ENCODE measurements at regions not wholly inside any gene's neighbourhood (a gene's known extent, or its start where the extent isn't known, plus 50 kb on each side); places are given as distances from the start of the nearest gene placed in this dataset.
"Not testable (repeated sequence)": the region's sequence is repeated elsewhere in the genome, so short reads cannot be mapped to it uniquely, and the experiment has no call there.

- intact Hi-C loops (cut with micrococcal nuclease) = loop anchor here (10.0 kb wide), 2 partner anchors 418 to 622 kb away; no protein-coding TSS in a partner anchor
These were observed 51.7 kb upstream of the PAXBP1 start for GRCh38 chr21:32823296-32823695.

- intact Hi-C loops (cut with micrococcal nuclease) = loop anchor here (5.0 to 10.0 kb wide), 3 partner anchors 98 to 620 kb away; partner anchors contain the start of gene SYNJ1
These were observed 53.4 kb upstream of the PAXBP1 start for GRCh38 chr21:32824950-32825349.

GRCh38 chr21:32826329-32827167 is 55.0 kb upstream of the PAXBP1 start:
- intact Hi-C loops (cut with micrococcal nuclease) = loop anchor here (1.0 to 10.0 kb wide), 4 partner anchors 99 to 618 kb away; partner anchors contain the start of gene SYNJ1

DNA sequence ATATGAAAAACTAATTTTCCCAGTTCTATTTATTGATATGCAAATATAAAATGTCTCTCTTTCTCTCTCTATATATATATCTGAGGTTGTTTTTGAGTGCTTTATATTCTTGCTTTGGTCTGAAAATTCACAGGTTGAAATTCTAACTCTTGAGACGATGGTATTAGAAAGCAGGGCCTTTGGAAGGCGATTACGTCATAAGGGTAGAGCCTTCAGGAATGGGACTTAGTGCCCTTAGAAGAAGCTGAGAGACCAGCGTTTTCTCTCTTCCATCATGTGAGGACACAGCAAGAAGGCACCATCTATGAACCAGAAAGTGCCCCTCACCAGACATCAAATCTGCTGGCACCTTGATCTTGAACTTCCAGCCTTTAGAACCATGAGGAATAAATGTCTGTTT is 57.4 kb upstream of the PAXBP1 start:
- intact Hi-C loops (cut with micrococcal nuclease) = loop anchor here (5.0 to 10.0 kb wide), 3 partner anchors 102 to 616 kb away; partner anchors contain the start of gene SYNJ1

- intact Hi-C loops (cut with micrococcal nuclease) = loop anchor here (5.0 to 10.0 kb wide), 3 partner anchors 102 to 615 kb away; partner anchors contain the start of gene SYNJ1
These were observed 57.9 kb upstream of the PAXBP1 start for GRCh38 chr21:32829504-32829903.

DNA sequence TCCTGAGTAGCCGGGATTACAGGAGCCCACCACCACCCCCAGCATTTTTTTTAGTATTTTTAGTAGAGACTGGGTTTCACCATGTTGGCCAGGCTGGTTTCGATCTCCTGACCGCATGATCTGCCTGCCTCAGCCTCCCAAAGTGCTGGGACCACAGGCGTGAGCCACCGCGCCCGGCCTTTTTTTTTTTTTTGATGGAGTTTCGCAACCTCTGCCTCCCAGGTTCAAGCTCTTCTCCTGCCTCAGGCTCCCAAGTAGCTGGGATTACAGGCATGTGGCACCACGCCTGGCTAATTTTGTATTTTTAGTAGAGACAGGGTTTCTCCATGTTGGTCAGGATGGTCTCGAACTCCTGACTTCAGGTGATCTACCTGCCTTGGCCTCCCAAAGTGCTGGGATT is 60.2 kb upstream of the PAXBP1 start:
- intact Hi-C loops (cut with micrococcal nuclease) = loop anchor here (1.0 to 5.0 kb wide), 2 partner anchors 296 to 366 kb away; no protein-coding TSS in a partner anchor

DNA sequence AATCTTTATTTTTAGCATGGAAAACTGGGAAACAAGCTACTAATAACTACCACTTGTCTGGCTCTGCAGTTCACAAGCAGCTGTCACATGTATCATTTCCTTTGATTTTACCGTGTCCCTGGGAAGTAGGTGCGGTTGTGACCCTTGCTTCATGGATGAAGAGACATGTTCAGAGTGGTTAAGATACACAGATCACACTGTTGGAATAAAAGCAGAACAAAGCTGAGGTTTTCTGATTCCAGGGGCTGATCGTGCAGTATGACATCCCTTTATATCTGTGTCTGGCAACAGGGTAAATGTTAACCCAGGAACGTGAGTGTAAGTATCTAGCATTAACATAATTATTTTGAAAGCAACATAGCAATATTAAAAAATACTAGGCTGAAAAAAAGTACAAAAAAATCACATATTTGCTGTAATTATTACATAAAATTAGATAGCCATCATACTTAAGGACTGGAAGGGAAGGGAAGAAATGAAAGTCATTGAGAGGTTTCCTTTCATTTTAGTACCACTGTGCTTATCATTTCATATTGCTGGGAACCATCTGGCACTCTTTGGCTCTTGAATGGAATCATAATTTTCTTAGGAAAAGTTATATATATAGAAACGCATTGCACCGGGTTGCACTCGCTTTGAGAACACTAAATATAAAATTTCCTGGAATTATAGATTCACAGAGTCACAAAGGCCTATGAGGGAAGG is 62.8 kb upstream of the PAXBP1 start:
- intact Hi-C loops (cut with micrococcal nuclease) = loop anchor here (5.0 kb wide), 1 partner anchor 293 kb away; no protein-coding TSS in a partner anchor

DNA sequence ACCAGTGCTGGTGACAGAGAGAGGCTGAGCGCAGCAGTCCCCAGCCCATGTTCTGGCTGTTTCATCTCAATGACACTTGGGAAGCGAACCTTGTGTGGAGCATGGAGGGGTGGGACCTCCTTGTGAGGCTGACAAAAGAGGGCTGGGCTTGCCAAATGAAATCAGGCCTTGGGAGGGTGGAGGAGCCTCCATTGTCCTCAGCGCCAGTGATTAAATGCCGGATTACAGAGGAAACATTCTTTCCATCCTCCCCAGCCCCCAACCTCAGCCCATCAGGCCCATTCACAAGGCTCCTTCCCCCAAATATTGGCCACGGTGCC is 63.3 kb upstream of the PAXBP1 start:
- intact Hi-C loops (cut with micrococcal nuclease) = loop anchor here (5.0 kb wide), 1 partner anchor 292 kb away; no protein-coding TSS in a partner anchor

DNA sequence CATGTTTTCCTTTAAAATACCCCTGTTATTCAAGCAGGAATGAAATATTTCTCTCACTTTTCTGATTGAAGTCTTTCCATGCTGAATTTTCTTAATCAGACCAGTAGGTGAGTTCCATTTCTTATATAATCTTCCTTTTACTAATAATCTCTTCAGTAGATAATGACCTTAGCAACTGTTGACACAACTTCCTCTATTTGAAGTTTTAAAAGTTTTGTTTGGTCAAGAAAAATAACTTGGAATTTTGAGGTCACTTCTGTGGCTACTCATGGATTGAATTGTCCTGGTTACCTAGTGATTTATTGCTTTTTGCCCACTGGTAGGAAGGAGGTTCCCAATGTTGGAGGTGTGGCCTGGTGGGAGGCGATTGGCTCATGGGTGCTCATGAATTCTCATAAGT is 70.6 kb upstream of the PAXBP1 start:
- intact Hi-C loops (cut with micrococcal nuclease) = no loop called here

- intact Hi-C loops (cut with micrococcal nuclease) = no loop called here
These were observed 72.0 kb upstream of the PAXBP1 start for GRCh38 chr21:32843561-32843960.

DNA sequence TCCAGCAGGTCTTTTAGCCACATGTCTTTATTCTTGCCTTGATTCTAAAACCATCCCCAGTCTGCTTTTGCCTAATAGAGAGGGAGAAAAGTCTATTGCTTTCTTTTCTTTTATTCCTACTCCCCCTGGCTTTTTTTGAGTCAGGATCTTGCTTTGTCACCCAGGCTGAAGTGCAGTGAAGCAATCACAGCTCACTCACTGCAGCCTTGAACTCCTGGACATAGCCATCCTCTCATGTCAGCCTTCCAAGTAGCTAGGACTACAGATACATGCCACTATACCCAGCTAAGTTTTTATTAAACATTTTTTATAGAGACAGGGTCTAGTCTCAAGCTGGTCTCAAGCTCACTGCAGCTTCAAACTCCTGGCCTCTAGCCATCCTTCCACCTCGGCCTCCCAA is 72.5 kb upstream of the PAXBP1 start:
- intact Hi-C loops (cut with micrococcal nuclease) = no loop called here

DNA sequence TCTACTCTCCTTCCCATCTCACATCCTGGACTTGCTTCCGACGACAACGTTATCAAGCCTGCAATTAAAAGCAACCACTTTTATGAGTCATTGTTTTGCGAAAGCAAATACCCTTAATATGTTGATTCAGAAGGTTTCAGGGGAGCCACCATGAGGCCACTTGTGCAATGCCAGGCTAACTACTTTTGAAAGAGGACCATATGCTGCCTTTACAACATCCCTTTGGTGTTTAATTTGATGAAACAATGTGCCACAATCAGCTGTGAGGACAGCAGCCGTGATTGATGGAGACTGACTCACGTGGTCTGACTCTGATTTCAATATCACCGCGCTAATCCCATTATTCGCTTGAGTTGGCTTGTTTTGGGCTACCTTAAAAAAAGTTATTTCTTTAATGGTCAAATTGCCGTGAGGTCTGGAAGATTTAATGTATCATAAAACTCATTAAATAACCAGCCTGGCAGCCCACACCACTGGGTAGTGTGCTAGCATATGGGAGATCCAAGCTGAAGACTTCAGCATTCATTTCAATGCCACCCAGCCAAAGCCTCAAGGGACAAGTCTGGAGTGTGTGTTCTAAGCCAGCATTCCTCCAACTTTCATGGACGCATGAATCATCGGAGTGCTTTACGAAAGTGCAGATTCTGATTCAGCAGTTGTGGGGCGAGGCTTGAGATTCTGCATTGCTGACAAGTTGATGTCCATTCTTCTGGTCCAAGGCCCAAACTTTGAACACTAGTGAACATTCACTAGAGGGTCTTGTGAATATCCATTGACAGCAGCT is 73.3 kb upstream of the PAXBP1 start:
- intact Hi-C loops (cut with micrococcal nuclease) = no loop called here

DNA sequence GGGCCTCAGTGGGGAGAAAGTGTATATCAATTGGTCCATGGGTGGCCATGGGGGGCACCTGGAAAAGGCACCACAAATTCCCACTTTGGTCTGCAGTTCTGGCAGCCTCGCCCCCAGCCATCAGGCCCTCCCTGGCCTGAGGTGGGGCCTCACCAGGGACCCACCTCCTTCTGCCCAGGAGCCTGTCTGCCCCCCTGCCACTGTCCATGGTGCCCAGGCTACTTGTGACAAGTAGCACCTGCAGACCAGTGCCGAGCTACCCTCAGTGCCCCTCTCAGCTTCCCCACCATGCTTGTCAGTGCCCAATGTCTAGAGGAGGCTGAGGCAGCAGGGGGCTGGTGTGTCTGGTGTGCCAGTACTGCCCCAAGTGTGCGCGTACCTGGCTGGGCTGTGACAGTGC is 87.1 kb upstream of the PAXBP1 start:
- intact Hi-C loops (cut with micrococcal nuclease) = no loop called here

- intact Hi-C loops (cut with micrococcal nuclease) = no loop called here
These were observed 88.8 kb upstream of the PAXBP1 start for GRCh38 chr21:32860399-32860798.

GRCh38 chr21:32861866-32862265 is 90.3 kb upstream of the PAXBP1 start:
- intact Hi-C loops (cut with micrococcal nuclease) = no loop called here

DNA sequence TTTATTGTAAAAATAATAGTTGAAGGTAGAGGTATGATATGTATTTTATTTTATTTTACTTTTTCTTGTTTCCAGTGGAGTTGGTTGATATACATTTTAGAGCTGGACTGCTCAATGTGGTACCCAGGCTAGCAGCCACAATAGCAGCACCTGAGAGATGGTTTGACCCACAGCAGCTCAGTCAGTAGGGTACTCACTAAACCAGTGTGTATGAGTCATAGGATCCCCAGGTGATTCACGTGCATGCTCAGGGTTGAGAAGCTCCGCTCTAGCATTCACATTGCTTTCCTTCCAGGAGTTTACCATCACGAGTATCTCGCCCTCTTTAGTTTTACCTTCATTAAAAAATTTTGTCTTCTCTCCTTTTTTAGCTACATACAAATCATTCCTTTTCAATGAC is 96.0 kb upstream of the PAXBP1 start:
- intact Hi-C loops (cut with micrococcal nuclease) = no loop called here

DNA sequence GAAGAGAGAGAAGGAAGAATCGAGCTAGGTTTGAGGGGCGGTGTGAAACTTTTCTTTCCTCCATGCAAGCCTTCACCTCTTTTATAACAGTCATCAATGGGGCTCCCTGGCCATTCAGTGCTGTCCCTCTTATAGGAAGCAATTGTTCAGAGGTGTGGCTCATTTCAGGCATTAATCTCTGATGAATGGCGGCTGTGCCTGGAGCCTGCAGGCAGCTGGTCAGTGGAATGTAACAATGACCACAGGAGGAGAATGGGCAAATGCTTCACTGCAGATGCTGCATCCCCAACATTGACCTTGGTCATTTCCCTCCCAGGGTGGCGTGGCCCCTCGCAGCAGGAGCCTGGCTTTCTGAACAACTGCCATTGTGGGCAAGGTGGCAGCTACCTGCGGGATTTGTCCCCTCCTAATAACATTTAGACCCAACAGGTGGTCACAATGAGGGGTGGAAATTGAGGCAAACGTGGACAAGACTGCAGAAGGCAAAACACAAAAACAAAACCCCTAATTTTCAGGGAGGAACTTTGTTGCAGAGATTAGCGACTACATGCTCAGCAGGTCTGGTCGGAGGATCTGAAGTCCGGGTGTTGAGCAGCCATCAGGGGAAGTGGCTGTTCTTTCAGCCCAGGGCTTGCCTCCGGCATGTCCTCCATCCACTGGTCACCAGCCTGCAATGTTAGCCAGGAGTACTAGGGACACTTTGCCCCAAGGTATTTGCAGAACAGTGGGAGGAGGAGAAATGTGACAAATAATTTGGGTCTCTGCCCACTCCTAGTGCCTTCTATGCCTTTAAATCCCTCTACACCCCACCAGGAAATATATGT is 97.3 kb upstream of the PAXBP1 start:
- intact Hi-C loops (cut with micrococcal nuclease) = no loop called here

DNA sequence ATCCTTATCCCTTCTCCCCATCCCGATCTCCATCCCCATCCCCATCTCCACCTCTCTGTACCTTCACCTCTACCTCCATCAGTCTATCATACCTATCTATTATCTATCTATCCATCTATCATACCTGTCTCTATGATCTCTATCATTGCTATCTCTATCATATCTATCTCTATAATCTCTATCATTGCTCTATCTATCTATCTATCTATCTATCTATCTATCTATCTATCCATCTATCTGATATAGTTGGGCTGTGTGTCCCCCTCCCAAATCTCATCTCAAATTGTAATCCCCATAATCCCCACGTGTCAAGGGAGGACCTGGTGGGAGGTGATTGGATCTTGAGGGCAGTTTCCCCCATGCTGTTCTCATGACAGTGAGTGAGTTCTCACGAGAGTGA is 97.9 kb upstream of the PAXBP1 start:
- intact Hi-C loops (cut with micrococcal nuclease) = no loop called here

DNA sequence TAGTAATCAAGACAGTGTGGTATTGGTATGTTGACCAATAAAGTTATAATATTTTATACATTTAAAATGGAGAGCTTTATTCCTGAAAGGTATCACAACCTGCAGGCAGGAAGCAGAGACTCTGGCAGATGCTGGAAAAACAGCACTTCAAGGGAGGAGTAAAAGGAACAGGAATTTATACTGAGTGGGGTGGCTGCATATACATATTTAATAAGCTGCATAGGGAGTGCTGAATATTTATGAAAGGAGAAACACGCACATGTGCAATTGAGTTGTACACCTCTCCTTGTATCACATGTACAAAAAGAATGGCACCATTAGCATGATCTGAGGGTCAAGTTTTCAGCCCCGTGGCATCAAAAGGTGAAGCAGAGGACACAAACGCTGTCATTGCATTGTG is 104.9 kb upstream of the PAXBP1 start:
- intact Hi-C loops (cut with micrococcal nuclease) = no loop called here

DNA sequence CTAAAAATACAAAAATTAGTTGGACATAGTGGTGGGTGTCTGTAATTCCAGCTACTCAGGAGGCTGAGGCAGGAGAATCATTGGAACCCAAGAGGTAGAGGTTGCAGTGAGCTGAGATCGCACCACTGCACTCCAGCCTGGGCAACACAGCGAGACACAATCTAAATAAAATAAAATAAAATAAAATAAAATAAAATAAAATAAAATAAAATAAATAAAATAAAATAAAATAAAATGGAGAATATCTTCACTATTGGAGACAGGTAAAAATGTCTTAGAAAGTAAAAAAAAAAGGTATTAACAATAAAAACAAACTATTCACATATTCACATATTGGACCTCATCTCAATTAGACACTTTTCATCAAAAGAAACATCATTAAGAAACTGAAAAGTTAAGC is 106.3 kb upstream of the PAXBP1 start:
- intact Hi-C loops (cut with micrococcal nuclease) = not testable (repeated sequence)

GRCh38 chr21:32878661-32879060 is 107.1 kb upstream of the PAXBP1 start:
- intact Hi-C loops (cut with micrococcal nuclease) = no loop called here
